ENCODE measurements at regions not wholly inside any gene's neighbourhood (a gene's known extent, or its start where the extent isn't known, plus 50 kb on each side); places are given as distances from the start of the nearest gene placed in this dataset.
A peak's percentile ranks its signal among the peaks of the same experiment; 100 is the strongest.
"Not testable (repeated sequence)": the region's sequence is repeated elsewhere in the genome, so short reads cannot be mapped to it uniquely, and the experiment has no call there.

GRCh38 chr6:140849456-140849855 is 1283.3 kb upstream of the GJE1 start:
- peak in 1 of 2 donors; percentile 22 for DNase-seq (ENCODE audit: low read depth in 2 of 2)

- peak in 1 of 2 donors; percentile 11 for DNase-seq (ENCODE audit: low read depth in 2 of 2)
Observed at GRCh38 chr6:140847262-140847645, 1285.5 kb upstream of the GJE1 start.

GRCh38 chr6:140846503-140847261 is 1286.0 kb upstream of the GJE1 start:
- peak; percentile 9 to 60 for DNase-seq (ENCODE audit: low read depth in 2 of 2)

- DNase-seq (ENCODE audit: low read depth in 2 of 2): no peak
Observed at GRCh38 chr6:140845701-140846100, 1287.0 kb upstream of the GJE1 start.

GRCh38 chr6:140844167-140844566 is 1288.6 kb upstream of the GJE1 start:
- DNase-seq (ENCODE audit: low read depth in 2 of 2): no peak

GRCh38 chr6:140833408-140833807 is 1299.3 kb upstream of the GJE1 start:
- DNase-seq (ENCODE audit: low read depth in 2 of 2): no peak

GRCh38 chr6:140830666-140831065 is 1302.1 kb upstream of the GJE1 start:
- no peak for DNase-seq (ENCODE audit: low read depth in 2 of 2)

- DNase-seq (ENCODE audit: low read depth in 2 of 2): no peak
Observed at GRCh38 chr6:140828856-140829255, 1303.9 kb upstream of the GJE1 start.

- DNase-seq (ENCODE audit: low read depth in 2 of 2): no peak
Observed at GRCh38 chr6:140827593-140827992, 1305.1 kb upstream of the GJE1 start.

- DNase-seq (ENCODE audit: low read depth in 2 of 2): peak in 1 of 2 donors; percentile 8
Observed at GRCh38 chr6:140825731-140826130, 1307.0 kb upstream of the GJE1 start.

GRCh38 chr6:140824595-140824994 is 1308.1 kb upstream of the GJE1 start:
- DNase-seq (ENCODE audit: low read depth in 2 of 2): no peak

GRCh38 chr6:140821196-140821595 is 1311.5 kb upstream of the GJE1 start:
- DNase-seq (ENCODE audit: low read depth in 2 of 2): no peak

- DNase-seq (ENCODE audit: low read depth in 2 of 2): no peak
Observed at GRCh38 chr6:140817176-140817575, 1315.5 kb upstream of the GJE1 start.

GRCh38 chr6:140816681-140817080 is 1316.0 kb upstream of the GJE1 start:
- no peak for DNase-seq (ENCODE audit: low read depth in 2 of 2)

- DNase-seq (ENCODE audit: low read depth in 2 of 2): no peak
Observed at GRCh38 chr6:140812636-140813035, 1320.1 kb upstream of the GJE1 start.

- DNase-seq (ENCODE audit: low read depth in 2 of 2): no peak
Observed at GRCh38 chr6:140811642-140812041, 1321.1 kb upstream of the GJE1 start.

- DNase-seq (ENCODE audit: low read depth in 2 of 2): no peak
Observed at GRCh38 chr6:140809694-140810101, 1323.0 kb upstream of the GJE1 start.

- DNase-seq (ENCODE audit: low read depth in 2 of 2): no peak
Observed at GRCh38 chr6:140806431-140806830, 1326.3 kb upstream of the GJE1 start.

GRCh38 chr6:140794544-140794943 is 1338.2 kb upstream of the GJE1 start:
- no peak for DNase-seq (ENCODE audit: low read depth in 2 of 2)

- DNase-seq (ENCODE audit: low read depth in 2 of 2): no peak
Observed at GRCh38 chr6:140790109-140790508, 1342.6 kb upstream of the GJE1 start.

GRCh38 chr6:140789466-140789865 is 1343.3 kb upstream of the GJE1 start:
- no peak for DNase-seq (ENCODE audit: low read depth in 2 of 2)

GRCh38 chr6:140785926-140786325 is 1346.8 kb upstream of the GJE1 start:
- no peak for DNase-seq (ENCODE audit: low read depth in 2 of 2)

- DNase-seq (ENCODE audit: low read depth in 2 of 2): peak in 1 of 2 donors; percentile 85
Observed at GRCh38 chr6:140784573-140784972, 1348.2 kb upstream of the GJE1 start.

GRCh38 chr6:140783504-140783903 is 1349.2 kb upstream of the GJE1 start:
- not testable (repeated sequence) for DNase-seq (ENCODE audit: low read depth in 2 of 2)

All from dermis microvascular lymphatic vessel endothelial cell (primary cell).